ENCODE measurements at regions not wholly inside any gene's neighbourhood (a gene's known extent, or its start where the extent isn't known, plus 50 kb on each side); places are given as distances from the start of the nearest gene placed in this dataset.
"Not testable (repeated sequence)": the region's sequence is repeated elsewhere in the genome, so short reads cannot be mapped to it uniquely, and the experiment has no call there.

DNA sequence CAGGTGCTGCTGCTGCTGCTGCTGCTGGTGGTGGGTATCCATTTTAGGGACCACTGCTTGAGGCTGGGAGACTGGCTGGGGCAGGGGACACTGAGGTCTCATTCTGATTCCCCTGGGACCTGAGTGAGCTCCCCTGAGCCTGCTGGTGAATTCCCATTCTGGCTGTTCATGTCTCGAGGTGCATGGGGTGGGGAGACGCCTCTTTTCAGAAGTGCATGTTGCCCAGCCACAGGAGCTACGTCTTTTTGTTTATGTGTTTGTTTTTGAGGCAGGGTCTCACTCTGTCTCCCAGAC is 133.4 kb downstream of the RHOU start:
- DNase-seq (ENCODE audit: low read depth in 2 of 2), result no peak

GRCh38 chr1:228869312-228869824 is 134.1 kb downstream of the RHOU start:
- DNase-seq (ENCODE audit: low read depth in 2 of 2), result no peak

DNA sequence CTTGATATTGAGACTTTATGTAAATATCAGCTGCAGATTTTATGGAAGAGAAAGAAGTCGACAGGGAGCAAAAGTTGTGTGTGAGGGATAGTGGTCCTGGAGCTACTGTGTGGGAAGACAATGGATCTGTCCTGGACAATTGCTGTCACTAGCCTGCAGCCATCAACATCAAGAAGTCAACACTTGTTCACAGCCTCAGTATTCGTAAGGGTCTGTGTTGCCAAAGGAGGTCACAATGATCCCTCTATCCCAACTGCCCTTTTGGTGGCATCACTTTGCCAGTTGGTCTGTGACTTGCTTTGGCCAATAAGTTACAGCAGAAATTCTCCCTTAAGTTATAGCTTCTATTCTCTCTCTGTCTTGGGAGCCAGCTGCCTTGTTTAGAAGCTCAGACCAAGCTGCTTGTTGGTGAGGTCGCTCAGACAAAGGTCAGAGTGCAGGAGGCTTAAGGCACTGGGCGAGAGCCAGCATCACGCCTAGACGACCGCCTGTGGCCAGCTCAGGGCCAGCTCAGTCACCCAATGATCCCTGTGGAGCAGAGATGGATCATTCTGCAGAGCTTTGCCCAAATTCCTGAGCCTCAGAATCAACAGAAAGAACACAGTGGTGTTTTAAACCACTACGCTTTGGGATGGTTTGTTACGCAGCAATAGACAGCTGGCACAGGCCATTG is 134.9 kb downstream of the RHOU start:
- DNase-seq (ENCODE audit: low read depth in 2 of 2), result no peak

DNA sequence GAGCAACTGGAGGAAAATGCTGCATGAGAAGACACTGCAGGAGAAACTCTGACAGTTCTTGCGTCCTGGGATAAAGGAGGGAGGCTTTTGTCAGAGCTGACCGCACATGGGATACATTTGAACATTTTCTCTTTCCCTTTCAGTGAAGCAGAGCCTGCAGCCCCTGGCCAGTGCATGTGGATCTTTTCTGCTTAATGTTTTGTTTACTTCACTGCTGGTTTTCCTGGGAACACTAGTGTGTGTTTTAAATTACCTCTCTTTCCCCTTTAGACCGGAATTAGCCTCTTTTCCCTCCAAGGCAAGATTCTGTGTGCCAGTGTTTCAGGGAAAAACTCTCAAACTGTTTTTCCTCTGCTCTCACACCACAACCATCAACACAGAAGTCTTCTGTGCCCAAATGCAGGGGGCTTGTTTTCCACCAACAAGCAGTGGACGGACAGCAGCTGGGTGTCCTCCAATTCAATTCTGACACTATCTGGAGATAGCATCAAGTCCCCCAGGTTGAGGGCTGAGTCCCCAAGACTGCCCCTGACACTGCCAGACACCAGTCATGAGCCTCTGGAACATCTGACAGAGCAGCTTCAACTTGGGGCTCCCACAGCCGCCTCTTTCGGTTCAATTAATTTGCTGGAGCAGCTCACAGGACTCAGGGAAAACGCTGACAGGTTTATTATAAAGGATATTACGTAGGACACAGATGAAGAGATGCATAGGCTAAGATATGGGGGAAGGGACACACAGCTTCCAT is 136.2 kb downstream of the RHOU start:
- no peak for DNase-seq (ENCODE audit: low read depth in 2 of 2)

DNA sequence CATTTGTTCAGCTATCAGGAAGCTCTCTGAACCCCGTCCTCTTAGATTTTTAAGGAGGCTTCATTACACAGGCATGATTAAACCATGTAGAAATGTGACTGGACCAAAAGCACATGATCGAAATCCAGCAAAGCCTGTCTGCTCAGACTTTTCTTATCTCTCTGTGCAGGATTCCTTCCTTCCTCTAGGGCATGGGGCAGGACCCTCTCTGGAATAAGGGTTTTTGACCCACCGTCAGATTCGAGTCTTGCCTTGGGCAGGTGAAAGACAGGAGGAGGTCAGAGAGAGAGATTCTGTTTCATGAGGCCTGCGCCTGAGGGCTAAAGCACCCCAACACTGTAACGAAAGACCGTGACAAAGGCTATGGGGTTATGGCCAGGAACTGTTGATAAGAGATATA is 136.8 kb downstream of the RHOU start:
- DNase-seq (ENCODE audit: low read depth in 2 of 2), result no peak

- DNase-seq (ENCODE audit: low read depth in 2 of 2), result no peak
Measured at GRCh38 chr1:228873709-228874108, 138.4 kb downstream of the RHOU start.

DNA sequence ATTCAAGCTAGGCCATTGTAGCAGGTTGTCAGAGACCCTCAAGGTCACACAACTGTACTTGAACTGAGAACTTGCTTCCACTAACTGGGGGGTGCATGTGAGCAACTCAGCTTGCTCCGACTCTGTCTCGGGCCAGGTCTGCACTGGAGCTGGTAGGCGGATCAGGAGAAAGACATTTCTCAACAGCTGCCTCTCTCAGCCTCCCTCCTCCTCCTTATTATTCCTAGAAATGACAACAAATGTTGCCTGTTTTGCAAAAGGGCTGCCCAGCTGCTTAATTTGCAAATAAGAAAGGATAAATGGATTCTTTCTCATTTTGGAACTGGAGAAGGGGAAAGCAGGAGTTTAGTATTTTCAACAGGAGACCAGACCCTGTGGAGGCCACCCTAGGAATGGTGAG is 140.5 kb downstream of the RHOU start:
- DNase-seq (ENCODE audit: low read depth in 2 of 2), result no peak

DNA sequence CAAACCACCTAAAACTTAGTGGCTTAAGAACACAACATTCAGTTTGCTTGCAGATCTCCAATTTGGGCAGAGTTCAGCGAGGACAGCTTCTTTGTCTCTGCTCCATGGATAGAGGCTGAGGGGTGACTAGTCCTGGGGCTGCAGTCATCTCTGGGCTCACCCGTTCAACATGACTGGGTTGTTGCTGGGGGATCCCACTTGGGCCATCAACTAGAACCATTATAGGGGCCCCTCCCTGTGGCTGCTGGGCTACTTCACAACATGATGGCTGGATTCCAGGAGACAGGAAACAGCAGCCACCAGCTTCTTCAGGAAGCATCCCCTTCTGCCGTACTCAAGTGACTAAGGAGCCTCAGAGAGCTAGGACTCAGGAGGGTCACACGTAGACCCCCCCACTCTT is 140.9 kb downstream of the RHOU start:
- no peak for DNase-seq (ENCODE audit: low read depth in 2 of 2)

DNA sequence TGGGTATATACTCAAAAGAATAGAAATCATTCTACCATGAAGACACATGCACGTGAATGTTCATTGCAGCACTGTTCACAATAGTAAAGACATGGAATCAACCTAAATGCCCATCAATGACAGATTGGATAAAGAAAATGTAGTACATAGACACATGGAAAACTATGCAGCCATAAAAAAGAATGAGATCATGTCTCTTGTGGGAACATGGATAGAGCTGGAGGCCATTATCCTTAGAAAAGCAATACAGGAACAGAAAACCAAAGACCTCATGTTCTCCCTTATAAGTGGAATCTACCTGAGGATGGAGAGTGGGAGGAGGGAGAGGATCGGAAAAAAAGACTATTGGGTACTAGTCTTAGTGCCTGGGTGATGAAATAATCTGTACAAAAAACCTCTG is 143.9 kb downstream of the RHOU start:
- no peak for DNase-seq (ENCODE audit: low read depth in 2 of 2)

DNA sequence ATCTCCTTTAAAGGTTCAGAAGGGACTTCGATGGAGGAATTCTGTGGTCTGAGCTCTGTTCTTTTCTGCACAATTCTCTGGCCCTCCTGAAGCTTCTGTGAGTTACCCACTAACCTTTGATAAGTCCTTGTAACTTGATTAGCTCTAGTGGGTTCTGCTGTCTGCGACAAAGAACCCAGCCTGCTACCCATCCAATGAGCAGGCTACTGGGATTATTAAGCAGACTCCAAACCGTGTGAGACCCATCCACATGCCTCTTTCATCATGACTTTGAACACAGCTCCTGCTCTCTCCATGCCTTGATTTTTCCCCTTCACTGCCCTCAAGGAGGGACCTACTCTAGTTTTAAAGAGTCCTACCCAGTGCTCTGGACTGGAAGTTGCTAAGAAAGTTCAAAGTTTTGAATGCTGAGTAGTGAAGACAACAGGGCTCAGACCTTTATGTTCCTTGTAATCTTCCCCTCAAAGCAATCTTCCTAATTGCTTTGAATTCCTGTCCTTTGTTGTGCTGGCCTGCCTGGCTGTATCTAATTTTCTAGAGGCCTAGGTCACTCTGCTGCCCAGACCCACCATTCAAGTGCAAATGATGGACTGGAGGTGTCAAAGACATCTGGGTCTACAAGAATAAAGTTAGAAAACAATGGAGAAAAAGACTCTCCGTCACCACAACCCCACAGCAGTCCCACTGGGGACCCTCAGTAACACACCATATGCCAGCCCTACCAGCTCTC is 146.9 kb downstream of the RHOU start:
- no peak for DNase-seq (ENCODE audit: low read depth in 2 of 2)

- DNase-seq (ENCODE audit: low read depth in 2 of 2), result no peak
Measured at GRCh38 chr1:228882771-228883450, 147.6 kb downstream of the RHOU start.

DNA sequence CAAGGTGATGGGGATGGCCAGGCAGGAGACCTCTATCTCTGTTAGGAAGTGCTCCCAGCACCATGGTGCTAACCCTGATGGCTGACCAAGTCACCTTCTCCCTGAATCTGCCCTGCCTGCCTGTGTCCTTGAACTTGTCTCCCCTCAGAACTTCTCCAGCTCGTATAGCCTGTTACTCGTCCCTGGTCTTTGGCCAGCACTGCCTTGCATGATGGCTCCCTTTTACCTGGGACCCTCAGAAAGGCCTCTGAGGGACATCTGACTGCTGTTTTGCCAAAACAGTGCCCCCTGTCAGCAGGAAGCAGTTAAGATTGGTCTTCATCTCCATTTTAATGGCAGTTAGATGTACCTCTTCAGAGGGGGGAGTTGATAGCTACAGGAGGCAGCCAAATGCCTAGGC is 148.3 kb downstream of the RHOU start:
- DNase-seq (ENCODE audit: low read depth in 2 of 2), result no peak

GRCh38 chr1:228884196-228884595 is 148.9 kb downstream of the RHOU start:
- DNase-seq (ENCODE audit: low read depth in 2 of 2), result no peak

- no peak for DNase-seq (ENCODE audit: low read depth in 2 of 2)
Measured at GRCh38 chr1:228884615-228885566, 149.6 kb downstream of the RHOU start.

GRCh38 chr1:228885845-228886244 is 150.6 kb downstream of the RHOU start:
- DNase-seq (ENCODE audit: low read depth in 2 of 2), result no peak

GRCh38 chr1:228887101-228887500 is 151.8 kb downstream of the RHOU start:
- DNase-seq (ENCODE audit: low read depth in 2 of 2), result no peak

- DNase-seq (ENCODE audit: low read depth in 2 of 2), result no peak
Measured at GRCh38 chr1:228887960-228888359, 152.7 kb downstream of the RHOU start.

DNA sequence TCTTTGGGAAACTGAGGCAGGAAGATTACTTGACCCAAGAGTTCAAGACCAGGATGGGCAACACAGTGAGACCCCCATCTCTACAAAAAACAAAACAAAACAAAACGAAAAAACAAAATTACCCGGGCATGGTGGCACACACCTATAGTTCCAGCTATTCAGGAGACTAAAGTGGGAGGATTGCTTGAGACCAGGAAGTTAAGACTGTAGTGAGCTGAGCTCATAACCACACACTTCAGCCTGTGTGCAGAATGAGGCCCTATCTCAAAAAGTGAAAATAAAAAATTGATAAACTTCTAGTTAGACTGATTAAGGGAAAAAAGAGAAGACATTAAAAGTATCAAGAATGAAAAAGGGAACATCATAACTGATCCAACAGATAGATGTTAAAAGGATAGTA is 154.0 kb downstream of the RHOU start:
- no peak for DNase-seq (ENCODE audit: low read depth in 2 of 2)

DNA sequence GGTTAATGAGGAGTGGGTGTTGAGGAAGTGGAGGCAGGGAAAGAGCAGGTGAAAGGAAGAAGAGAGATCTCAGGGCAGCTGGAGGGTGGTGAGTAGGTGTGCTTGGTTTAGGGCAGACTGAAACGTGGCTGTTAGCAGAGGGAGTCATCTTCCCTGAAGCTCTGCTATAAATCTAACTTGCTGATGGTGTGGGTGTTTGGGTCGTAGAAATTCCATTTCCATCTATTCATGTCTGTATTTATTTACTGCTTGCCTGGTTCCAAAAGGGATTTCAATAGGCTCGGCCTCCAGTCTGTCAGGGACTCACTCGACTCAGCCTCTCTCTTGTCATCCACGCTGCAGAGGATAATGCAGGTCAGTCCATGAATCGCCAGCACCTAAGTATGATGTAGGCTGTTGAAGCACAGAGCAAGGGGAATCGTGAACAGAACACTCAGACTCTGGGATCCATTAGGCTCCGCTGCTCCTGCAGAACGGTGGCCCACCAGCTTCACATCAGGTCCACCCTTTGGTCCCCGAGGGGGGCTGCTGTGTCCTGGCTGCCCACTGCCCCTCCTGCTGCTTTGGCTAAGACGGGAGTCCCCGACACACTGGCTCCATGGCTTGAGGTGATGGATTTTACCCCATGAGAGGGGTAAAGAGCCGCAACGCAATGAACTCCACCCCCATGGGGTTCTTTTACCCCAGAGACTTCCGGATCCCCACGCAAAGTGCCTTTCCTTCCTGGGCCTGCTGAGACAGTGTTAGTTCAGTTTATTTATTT is 156.2 kb downstream of the RHOU start:
- DNase-seq (ENCODE audit: low read depth in 2 of 2), result no peak

- DNase-seq (ENCODE audit: low read depth in 2 of 2), result not testable (repeated sequence)
Measured at GRCh38 chr1:228892200-228892599, 156.9 kb downstream of the RHOU start.

Measured in stimulated activated CD8-positive, alpha-beta memory T cell treated with anti-CD3 and anti-CD28 coated beads, Interleukin-2, amount 100 ng/mL, for 48 hours (primary cell).